ENCODE measurements at regions not wholly inside any gene's neighbourhood (a gene's known extent, or its start where the extent isn't known, plus 50 kb on each side); places are given as distances from the start of the nearest gene placed in this dataset.

- TF ChIP-seq SP4 (CRISPR knock-in tag; IDR thresholded peaks at IDR 0.05): no peak
Measured at GRCh38 chr1:219713981-219714381, 101.1 kb upstream of the ZC3H11B start (continued).

GRCh38 chr1:219712506-219712905 lies 99.6 kb upstream of the ZC3H11B start:
- ChIA-PET CTCF (ENCODE audit: low intra/inter-chr PET ratio, low total read pairs) (no interaction called here), POLR2A (no interaction called here)
- ATAC-seq (no peak), DNase-seq (ENCODE audit: low spot score) (no peak), FAIRE-seq (no peak)
- no peaks in the 10 kb centered on the region for H3K4me1 ChIP-seq (ENCODE audit: insufficient read depth, low read length)
- H4K20me1 ChIP-seq (ENCODE audit: insufficient read depth, low read length): no peaks in the 10 kb centered on the region
- H3K4me2 ChIP-seq (ENCODE audit: low read depth, low read length): no peak overlapping the region
- no peak overlapping the region for H3K9ac ChIP-seq (ENCODE audit: insufficient read depth, low read depth, low read length)
- H3K36me3 ChIP-seq (replicated peaks in 1 of 2; ENCODE audit: control insufficient read depth in 1 of 2, insufficient read depth in 2 of 2, low read length in 2 of 2): no peaks in the 10 kb centered on the region
- in situ Hi-C loops (cut with HindIII; ENCODE audit: extremely low pct_ligation_motif_present, low pct_unique_long_range_greater_than_20kb) (no loop called here), intact Hi-C loops (cut with micrococcal nuclease; ENCODE audit: unreplicated experiment) (no loop called here)
- H3K79me2 ChIP-seq (ENCODE audit: insufficient read depth, low read length): no peaks in the 10 kb centered on the region
- no peaks in the 10 kb centered on the region for H3K27me3 ChIP-seq (ENCODE audit: control insufficient read depth in 1 of 2, insufficient read depth in 2 of 2, low read length in 2 of 2)
- 0% methylated on average over 4 of the region's 4 CpGs for WGBS (ENCODE audit: low lambda C conversion rate)
- no TSS peak for BruUV-seq (replicated peaks)
- H3K4me3 ChIP-seq (replicated peaks in 1 of 3; ENCODE audit: insufficient read depth in 1 of 3, low read depth in 2 of 3, low read length in 3 of 3): no peak overlapping the region
- no peaks in the 10 kb centered on the region for H3K9me3 ChIP-seq (ENCODE audit: low read length)
- no peak overlapping the region for H3K27ac ChIP-seq (ENCODE audit: extremely low read length, insufficient read depth, low read length)
- no peak overlapping the region for H2AFZ ChIP-seq (ENCODE audit: low read length)
- no peak for TF ChIP-seq ARID5B (CRISPR knock-in tag; IDR thresholded peaks at IDR 0.05)
- no peak for TF ChIP-seq FIP1L1 (IDR thresholded peaks at IDR 0.05; ENCODE audit: borderline replicate concordance, insufficient read depth, low read depth, low read length)
- TF ChIP-seq ZNF790 (CRISPR knock-in tag; IDR thresholded peaks at IDR 0.05; ENCODE audit: borderline replicate concordance): no peak
- TF ChIP-seq ZBTB21 (CRISPR knock-in tag; IDR thresholded peaks at IDR 0.05): no peak
- no peak for TF ChIP-seq ZNF180 (CRISPR knock-in tag; IDR thresholded peaks at IDR 0.05; ENCODE audit: borderline replicate concordance, low read depth)
- no peak for TF ChIP-seq LBX2 (CRISPR knock-in tag; IDR thresholded peaks at IDR 0.05; ENCODE audit: borderline replicate concordance)
- no peak for TF ChIP-seq ZNF274 (CRISPR knock-in tag; IDR thresholded peaks at IDR 0.05)
- TF ChIP-seq ZNF230 (CRISPR knock-in tag; IDR thresholded peaks at IDR 0.05): no peak
- no peak for TF ChIP-seq CEBPZ (IDR thresholded peaks at IDR 0.05; ENCODE audit: low read length)
- no peak for TF ChIP-seq ZFP41 (CRISPR knock-in tag; IDR thresholded peaks at IDR 0.05; ENCODE audit: borderline replicate concordance)
- TF ChIP-seq ATF4 (CRISPR knock-in tag; IDR thresholded peaks at IDR 0.05): no peak
- no peak for TF ChIP-seq ONECUT2 (CRISPR knock-in tag; IDR thresholded peaks at IDR 0.05)
- TF ChIP-seq KLF16 (CRISPR knock-in tag; IDR thresholded peaks at IDR 0.05): no peak
- no peak for TF ChIP-seq ZNF737 (CRISPR knock-in tag; IDR thresholded peaks at IDR 0.05; ENCODE audit: borderline replicate concordance)
- no peak for TF ChIP-seq ZNF329 (CRISPR knock-in tag; IDR thresholded peaks at IDR 0.05; ENCODE audit: low read depth)

Data from HepG2 (cell line).